ENCODE measurements at regions not wholly inside any gene's neighbourhood (a gene's known extent, or its start where the extent isn't known, plus 50 kb on each side); places are given as distances from the start of the nearest gene placed in this dataset.
A peak's percentile ranks its signal among the peaks of the same experiment; 100 is the strongest.
"Not testable (repeated sequence)": the region's sequence is repeated elsewhere in the genome, so short reads cannot be mapped to it uniquely, and the experiment has no call there.

- not testable (repeated sequence) for ATAC-seq (ENCODE audit: low read depth in 2 of 2); H3K36me3 ChIP-seq (ENCODE audit: control insufficient read depth, insufficient read depth, low read length); H3K27ac Mint-ChIP-seq; H3K4me3 ChIP-seq (ENCODE audit: low read depth, low read length); H3K27ac ChIP-seq (ENCODE audit: insufficient read depth, low read length, poor library complexity, severe bottlenecking); H3K9me3 ChIP-seq (ENCODE audit: control insufficient read depth in 2 of 2, low read length in 2 of 2); H3K27me3 Mint-ChIP-seq; H3K27me3 ChIP-seq (ENCODE audit: control insufficient read depth, insufficient read depth, low read length); DNase-seq; H3K4me1 ChIP-seq (ENCODE audit: control insufficient read depth, insufficient read depth, low read length, poor library complexity, severe bottlenecking); H3K9me3 Mint-ChIP-seq; H3K4me3 Mint-ChIP-seq; H3K36me3 Mint-ChIP-seq; H3K4me1 Mint-ChIP-seq
Measured at GRCh38 chrX:31014474-31014873, 57.4 kb downstream of the FTHL17 start.

- no peak overlapping the region for H3K27ac Mint-ChIP-seq
- no peaks in the 10 kb centered on the region for H3K9me3 ChIP-seq (ENCODE audit: control insufficient read depth in 2 of 2, low read length in 2 of 2)
- no peak overlapping the region for H3K4me3 Mint-ChIP-seq
- peaks cover 0 to 4% (median 0%) of the 10 kb centered on the region in 7 donors for H3K9me3 Mint-ChIP-seq
- ATAC-seq (ENCODE audit: low read depth in 2 of 2) (no peak), DNase-seq (no peak)
- no peak overlapping the region for H3K4me3 ChIP-seq (ENCODE audit: low read depth, low read length)
- H3K4me1 Mint-ChIP-seq = no peaks in the 10 kb centered on the region
- H3K27me3 ChIP-seq (ENCODE audit: control insufficient read depth, insufficient read depth, low read length) = no peaks in the 10 kb centered on the region
- no peak overlapping the region for H3K27ac ChIP-seq (ENCODE audit: insufficient read depth, low read length, poor library complexity, severe bottlenecking)
- H3K36me3 Mint-ChIP-seq = no peaks in the 10 kb centered on the region
- no peaks in the 10 kb centered on the region for H3K4me1 ChIP-seq (ENCODE audit: control insufficient read depth, insufficient read depth, low read length, poor library complexity, severe bottlenecking)
- H3K36me3 ChIP-seq (ENCODE audit: control insufficient read depth, insufficient read depth, low read length) = no peaks in the 10 kb centered on the region
- H3K27me3 Mint-ChIP-seq = no peaks in the 10 kb centered on the region
Measured at GRCh38 chrX:31012509-31013025, 59.3 kb downstream of the FTHL17 start.

- no peaks in the 10 kb centered on the region for H3K9me3 Mint-ChIP-seq
- Histone ChIP-seq H3K27me3 (ENCODE audit: control insufficient read depth, insufficient read depth, low read length) (no peaks in the 10 kb centered on the region), H3K4me3 (ENCODE audit: low read depth, low read length) (no peak overlapping the region), H3K9me3 (ENCODE audit: control insufficient read depth in 2 of 2, low read length in 2 of 2) (no peaks in the 10 kb centered on the region), H3K36me3 (ENCODE audit: control insufficient read depth, insufficient read depth, low read length) (no peaks in the 10 kb centered on the region), H3K27ac (ENCODE audit: insufficient read depth, low read length, poor library complexity, severe bottlenecking) (no peak overlapping the region), H3K4me1 (ENCODE audit: control insufficient read depth, insufficient read depth, low read length, poor library complexity, severe bottlenecking) (no peaks in the 10 kb centered on the region)
- no peak overlapping the region for H3K27ac Mint-ChIP-seq
- H3K27me3 Mint-ChIP-seq = no peaks in the 10 kb centered on the region
- no peak for DNase-seq
- H3K4me1 Mint-ChIP-seq = no peaks in the 10 kb centered on the region
- H3K4me3 Mint-ChIP-seq = no peak overlapping the region
- ATAC-seq (ENCODE audit: low read depth in 2 of 2) = no peak
- no peaks in the 10 kb centered on the region for H3K36me3 Mint-ChIP-seq
Measured at GRCh38 chrX:31007321-31007720, 64.5 kb downstream of the FTHL17 start.

GRCh38 chrX:31006027-31006426 is 65.8 kb downstream of the FTHL17 start:
- Mint-ChIP-seq H3K27ac (no peak overlapping the region), H3K9me3 (no peaks in the 10 kb centered on the region), H3K36me3 (no peaks in the 10 kb centered on the region), H3K27me3 (no peaks in the 10 kb centered on the region), H3K4me3 (no peak overlapping the region), H3K4me1 (no peaks in the 10 kb centered on the region)
- H3K4me1 ChIP-seq (ENCODE audit: control insufficient read depth, insufficient read depth, low read length, poor library complexity, severe bottlenecking) = no peaks in the 10 kb centered on the region
- H3K36me3 ChIP-seq (ENCODE audit: control insufficient read depth, insufficient read depth, low read length) = no peaks in the 10 kb centered on the region
- DNase-seq (no peak), ATAC-seq (ENCODE audit: low read depth in 2 of 2) (no peak)
- H3K9me3 ChIP-seq (ENCODE audit: control insufficient read depth in 2 of 2, low read length in 2 of 2) = no peaks in the 10 kb centered on the region
- no peak overlapping the region for H3K27ac ChIP-seq (ENCODE audit: insufficient read depth, low read length, poor library complexity, severe bottlenecking)
- H3K4me3 ChIP-seq (ENCODE audit: low read depth, low read length) = no peak overlapping the region
- H3K27me3 ChIP-seq (ENCODE audit: control insufficient read depth, insufficient read depth, low read length) = no peaks in the 10 kb centered on the region

GRCh38 chrX:30997411-30997810 is 74.4 kb downstream of the FTHL17 start:
- H3K36me3 Mint-ChIP-seq = no peaks in the 10 kb centered on the region
- ATAC-seq (ENCODE audit: low read depth in 2 of 2) (no peak), DNase-seq (no peak)
- no peak overlapping the region for H3K4me3 ChIP-seq (ENCODE audit: low read depth, low read length)
- H3K4me1 ChIP-seq (ENCODE audit: control insufficient read depth, insufficient read depth, low read length, poor library complexity, severe bottlenecking) = no peaks in the 10 kb centered on the region
- H3K27ac Mint-ChIP-seq = no peak overlapping the region
- no peaks in the 10 kb centered on the region for H3K36me3 ChIP-seq (ENCODE audit: control insufficient read depth, insufficient read depth, low read length)
- no peak overlapping the region for H3K27ac ChIP-seq (ENCODE audit: insufficient read depth, low read length, poor library complexity, severe bottlenecking)
- no peak overlapping the region for H3K4me3 Mint-ChIP-seq
- peaks cover 0 to 4% (median 0%) of the 10 kb centered on the region in 4 donors for H3K4me1 Mint-ChIP-seq
- H3K27me3 ChIP-seq (ENCODE audit: control insufficient read depth, insufficient read depth, low read length) = no peaks in the 10 kb centered on the region
- H3K9me3 ChIP-seq (ENCODE audit: control insufficient read depth in 2 of 2, low read length in 2 of 2) = no peaks in the 10 kb centered on the region
- H3K27me3 Mint-ChIP-seq = no peaks in the 10 kb centered on the region
- peaks cover 0 to 5% (median 0%) of the 10 kb centered on the region in 7 donors for H3K9me3 Mint-ChIP-seq

GRCh38 chrX:30995705-30996104 is 76.1 kb downstream of the FTHL17 start:
- Mint-ChIP-seq H3K4me3 (no peak overlapping the region), H3K4me1 (peaks cover 0 to 4% (median 0%) of the 10 kb centered on the region in 4 donors), H3K27me3 (no peaks in the 10 kb centered on the region), H3K27ac (peak overlapping the region in 1 of 3 donors; percentile 7), H3K36me3 (no peaks in the 10 kb centered on the region), H3K9me3 (peaks cover 0 to 5% (median 0%) of the 10 kb centered on the region in 7 donors)
- Histone ChIP-seq H3K27ac (ENCODE audit: insufficient read depth, low read length, poor library complexity, severe bottlenecking) (no peak overlapping the region), H3K27me3 (ENCODE audit: control insufficient read depth, insufficient read depth, low read length) (no peaks in the 10 kb centered on the region), H3K9me3 (ENCODE audit: control insufficient read depth in 2 of 2, low read length in 2 of 2) (no peaks in the 10 kb centered on the region), H3K36me3 (ENCODE audit: control insufficient read depth, insufficient read depth, low read length) (no peaks in the 10 kb centered on the region), H3K4me3 (ENCODE audit: low read depth, low read length) (no peak overlapping the region), H3K4me1 (ENCODE audit: control insufficient read depth, insufficient read depth, low read length, poor library complexity, severe bottlenecking) (no peaks in the 10 kb centered on the region)
- DNase-seq (no peak), ATAC-seq (ENCODE audit: low read depth in 2 of 2) (no peak)

GRCh38 chrX:30995060-30995700 is 76.7 kb downstream of the FTHL17 start:
- Mint-ChIP-seq H3K27me3 (no peaks in the 10 kb centered on the region), H3K4me1 (peaks cover 0 to 4% (median 0%) of the 10 kb centered on the region in 4 donors), H3K27ac (peak overlapping the region in 1 of 3 donors; percentile 7), H3K9me3 (peaks cover 0 to 5% (median 0%) of the 10 kb centered on the region in 7 donors), H3K36me3 (no peaks in the 10 kb centered on the region), H3K4me3 (no peak overlapping the region)
- Histone ChIP-seq H3K27me3 (ENCODE audit: control insufficient read depth, insufficient read depth, low read length) (no peaks in the 10 kb centered on the region), H3K9me3 (ENCODE audit: control insufficient read depth in 2 of 2, low read length in 2 of 2) (no peaks in the 10 kb centered on the region), H3K27ac (ENCODE audit: insufficient read depth, low read length, poor library complexity, severe bottlenecking) (no peak overlapping the region), H3K4me3 (ENCODE audit: low read depth, low read length) (no peak overlapping the region), H3K36me3 (ENCODE audit: control insufficient read depth, insufficient read depth, low read length) (no peaks in the 10 kb centered on the region), H3K4me1 (ENCODE audit: control insufficient read depth, insufficient read depth, low read length, poor library complexity, severe bottlenecking) (no peaks in the 10 kb centered on the region)
- DNase-seq = no peak
- no peak for ATAC-seq (ENCODE audit: low read depth in 2 of 2)

GRCh38 chrX:30994018-30994417 is 77.8 kb downstream of the FTHL17 start:
- not testable (repeated sequence) for H3K36me3 Mint-ChIP-seq, H3K27ac Mint-ChIP-seq

More at GRCh38 chrX:30994018-30994417, 77.8 kb downstream of the FTHL17 start:
- H3K4me3 ChIP-seq (ENCODE audit: low read depth, low read length); H3K9me3 ChIP-seq (ENCODE audit: control insufficient read depth in 2 of 2, low read length in 2 of 2); H3K9me3 Mint-ChIP-seq; H3K27me3 Mint-ChIP-seq; H3K27me3 ChIP-seq (ENCODE audit: control insufficient read depth, insufficient read depth, low read length); H3K4me1 ChIP-seq (ENCODE audit: control insufficient read depth, insufficient read depth, low read length, poor library complexity, severe bottlenecking); H3K4me3 Mint-ChIP-seq; DNase-seq; ATAC-seq (ENCODE audit: low read depth in 2 of 2); H3K27ac ChIP-seq (ENCODE audit: insufficient read depth, low read length, poor library complexity, severe bottlenecking); H3K36me3 ChIP-seq (ENCODE audit: control insufficient read depth, insufficient read depth, low read length); H3K4me1 Mint-ChIP-seq: not testable (repeated sequence)
